ENCODE measurements at regions not wholly inside any gene's neighbourhood (a gene's known extent, or its start where the extent isn't known, plus 50 kb on each side); places are given as distances from the start of the nearest gene placed in this dataset.
"Not testable (repeated sequence)": the region's sequence is repeated elsewhere in the genome, so short reads cannot be mapped to it uniquely, and the experiment has no call there.

DNA sequence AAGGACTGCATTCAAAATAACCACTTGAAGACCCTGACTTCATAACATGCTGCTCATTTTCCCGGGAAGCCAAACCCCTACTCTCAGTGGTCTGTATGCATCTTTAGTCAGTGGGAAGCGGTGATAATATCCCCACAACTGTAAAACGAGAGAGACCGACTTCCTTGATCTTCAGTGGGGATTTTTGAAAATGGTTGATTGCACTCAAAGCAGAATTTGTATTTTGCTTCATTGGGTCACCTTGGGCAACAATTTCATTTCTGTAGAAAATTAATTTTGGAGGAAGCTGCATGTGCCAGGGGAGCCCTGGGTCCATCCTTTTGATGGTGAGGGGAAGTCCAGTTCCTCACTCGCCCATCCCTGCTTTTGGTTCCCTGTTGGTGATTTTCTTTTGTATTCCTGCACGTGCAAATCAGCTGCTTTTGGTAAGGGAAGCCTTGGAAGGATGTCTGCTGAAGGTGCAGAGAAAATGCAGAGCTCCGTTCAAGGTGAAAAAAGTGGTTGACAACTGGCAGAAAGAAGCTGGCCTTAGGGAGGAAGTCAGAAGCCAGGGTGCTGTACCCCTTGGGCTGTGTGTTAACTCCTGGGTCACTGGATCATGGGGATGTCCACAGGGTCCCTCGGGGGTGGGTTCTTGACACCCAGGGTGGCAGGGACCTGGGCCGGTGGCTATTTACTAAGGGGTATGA, 89.8 kb upstream of the CRYM start:
- TF ChIP-seq, protein P1, sequence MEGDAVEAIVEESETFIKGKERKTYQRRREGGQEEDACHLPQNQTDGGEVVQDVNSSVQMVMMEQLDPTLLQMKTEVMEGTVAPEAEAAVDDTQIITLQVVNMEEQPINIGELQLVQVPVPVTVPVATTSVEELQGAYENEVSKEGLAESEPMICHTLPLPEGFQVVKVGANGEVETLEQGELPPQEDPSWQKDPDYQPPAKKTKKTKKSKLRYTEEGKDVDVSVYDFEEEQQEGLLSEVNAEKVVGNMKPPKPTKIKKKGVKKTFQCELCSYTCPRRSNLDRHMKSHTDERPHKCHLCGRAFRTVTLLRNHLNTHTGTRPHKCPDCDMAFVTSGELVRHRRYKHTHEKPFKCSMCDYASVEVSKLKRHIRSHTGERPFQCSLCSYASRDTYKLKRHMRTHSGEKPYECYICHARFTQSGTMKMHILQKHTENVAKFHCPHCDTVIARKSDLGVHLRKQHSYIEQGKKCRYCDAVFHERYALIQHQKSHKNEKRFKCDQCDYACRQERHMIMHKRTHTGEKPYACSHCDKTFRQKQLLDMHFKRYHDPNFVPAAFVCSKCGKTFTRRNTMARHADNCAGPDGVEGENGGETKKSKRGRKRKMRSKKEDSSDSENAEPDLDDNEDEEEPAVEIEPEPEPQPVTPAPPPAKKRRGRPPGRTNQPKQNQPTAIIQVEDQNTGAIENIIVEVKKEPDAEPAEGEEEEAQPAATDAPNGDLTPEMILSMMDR (IDR thresholded peaks at IDR 0.05), result not testable (repeated sequence)
- TF ChIP-seq POLR2A (IDR thresholded peaks at IDR 0.05), result not testable (repeated sequence)

All from adrenal gland (tissue), 5 donors.